Left ventricle myocardium inferior (tissue), 1 donor: ENCODE measurements at regions not wholly inside any gene's neighbourhood (a gene's known extent, or its start where the extent isn't known, plus 50 kb on each side); places are given as distances from the start of the nearest gene placed in this dataset.
"Not testable (repeated sequence)": the region's sequence is repeated elsewhere in the genome, so short reads cannot be mapped to it uniquely, and the experiment has no call there.

Source experiments
- DNase-seq: peaks from one replicate; pipeline ENCODE4 v3.0.0-alpha.2; 2020
- H3K27ac ChIP-seq: fragments of 200-600 bp; replicated peaks from 2 replicates; pipeline ENCODE4 v1.8.0; 2021
- H3K27me3 ChIP-seq: fragments of 200-600 bp; 2 replicates; pipeline ENCODE4 v1.8.0; 2021; ENCODE audit warnings: low read depth
- H3K36me3 ChIP-seq: fragments of 200-600 bp; 2 replicates; pipeline ENCODE4 v1.8.0; 2021
- H3K4me1 ChIP-seq: fragments of 200-600 bp; 2 replicates; pipeline ENCODE4 v1.8.0; 2021
- H3K4me3 ChIP-seq: fragments of 200-600 bp; 2 replicates; pipeline ENCODE4 v1.8.0; 2021; ENCODE audit warnings: mild to moderate bottlenecking, moderate library complexity
- H3K9me3 ChIP-seq: fragments of 200-600 bp; replicated peaks from 2 replicates; pipeline ENCODE4 v1.8.0; 2021
- CTCF ChIP-seq: fragments of 200-600 bp; IDR thresholded peaks from 2 replicates; pipeline ENCODE4 v1.8.0; 2021; ENCODE audit warnings: antibody characterized with exemption, mild to moderate bottlenecking, borderline replicate concordance
- intact Hi-C: fragments of 100-400 bp; cut with micrococcal nuclease; formaldehyde crosslinking; loops from one replicate; pipeline ENCODE4 v1.11.0; 2022
- donor health status: DM: no; HTN: yes; CAD: no; lungs with severe emphysema.

DNA sequence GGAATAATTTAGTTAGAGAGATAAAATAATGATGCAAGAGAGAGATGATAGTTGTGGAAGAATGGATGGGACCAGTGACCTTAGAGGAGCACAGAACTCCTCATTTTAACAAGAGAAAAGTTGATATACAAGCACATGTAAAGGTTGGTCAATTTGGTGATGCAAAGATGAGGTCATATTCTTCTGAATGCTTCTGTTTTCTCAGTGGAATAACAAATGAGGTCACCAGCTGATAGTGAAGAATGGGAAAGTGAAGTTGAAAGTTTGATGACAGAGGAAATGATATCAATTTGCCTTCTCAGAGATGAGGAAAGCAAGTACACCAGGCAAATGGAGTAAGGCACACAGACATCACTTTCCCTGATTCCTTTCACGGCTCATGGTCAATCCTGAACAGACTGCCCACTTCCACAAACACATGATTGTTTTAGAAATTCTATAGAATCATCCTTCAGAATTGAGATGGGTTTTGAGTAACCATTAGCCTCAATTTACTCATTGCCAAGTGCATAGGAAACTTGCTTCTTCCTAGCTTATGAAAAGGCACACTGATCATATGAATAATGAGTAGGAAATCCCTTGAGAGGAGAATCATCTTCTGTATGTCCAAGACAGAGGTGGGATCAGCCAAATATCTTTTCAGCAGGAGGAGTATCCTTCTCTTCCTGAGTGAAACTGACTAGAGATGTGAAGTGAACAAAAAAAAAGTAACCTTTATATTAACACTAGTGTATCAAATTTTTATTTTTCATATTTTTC, 82.4 kb upstream of the TCF21 start:
- Histone ChIP-seq H3K9me3 (peaks cover 11% of the 10 kb centered on the region), H3K4me1 (no peaks in the 10 kb centered on the region), H3K36me3 (no peaks in the 10 kb centered on the region), H3K27ac (peak overlapping the region; percentile 37), H3K4me3 (no peak overlapping the region), H3K27me3 (no peaks in the 10 kb centered on the region)
- TF ChIP-seq CTCF: no peak
- intact Hi-C loops: no loop called here
- DNase-seq: no peak

- Histone ChIP-seq H3K27ac (no peak overlapping the region), H3K27me3 (no peaks in the 10 kb centered on the region), H3K36me3 (no peaks in the 10 kb centered on the region), H3K9me3 (peaks cover 3% of the 10 kb centered on the region), H3K4me3 (no peak overlapping the region), H3K4me1 (no peaks in the 10 kb centered on the region)
- no peak for DNase-seq
- intact Hi-C loops: no loop called here
- no peak for TF ChIP-seq CTCF
Measured at GRCh38 chr6:133807501-133807900, 81.4 kb upstream of the TCF21 start.

DNA sequence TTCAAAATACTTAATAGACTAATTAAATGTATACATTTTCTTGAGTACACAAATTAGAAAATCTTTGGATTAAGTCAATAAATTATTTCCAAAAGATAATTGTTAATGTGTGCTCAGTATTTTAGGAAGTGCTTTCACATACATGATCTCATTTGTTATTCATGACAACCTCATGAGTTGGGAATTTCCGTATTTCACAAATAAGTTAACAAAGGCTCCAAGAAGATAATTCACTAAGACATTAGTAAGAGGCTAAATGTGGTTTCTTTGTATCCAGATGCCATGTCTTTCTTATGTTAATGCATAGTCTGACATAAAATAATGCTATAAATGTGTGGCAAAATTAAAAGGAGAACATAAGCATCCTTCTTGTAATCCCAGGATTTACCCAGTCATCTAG, 79.5 kb upstream of the TCF21 start:
- Histone ChIP-seq H3K36me3 (no peaks in the 10 kb centered on the region), H3K9me3 (no peaks in the 10 kb centered on the region), H3K27me3 (no peaks in the 10 kb centered on the region), H3K27ac (no peak overlapping the region), H3K4me1 (peaks cover 3% of the 10 kb centered on the region), H3K4me3 (no peak overlapping the region)
- no peak for TF ChIP-seq CTCF
- DNase-seq: no peak
- intact Hi-C loops: no loop called here

- no peaks in the 10 kb centered on the region for H3K27me3 ChIP-seq
- peaks cover 10% of the 10 kb centered on the region for H3K4me1 ChIP-seq
- intact Hi-C loops: no loop called here
- H3K4me3 ChIP-seq: no peak overlapping the region
- no peak for DNase-seq
- TF ChIP-seq CTCF: no peak
- H3K27ac ChIP-seq: no peak overlapping the region
- H3K36me3 ChIP-seq: no peaks in the 10 kb centered on the region
- H3K9me3 ChIP-seq: no peaks in the 10 kb centered on the region
Measured at GRCh38 chr6:133811557-133811956, 77.4 kb upstream of the TCF21 start.

GRCh38 chr6:133812446-133812845, 76.5 kb upstream of the TCF21 start:
- H3K4me3 ChIP-seq, DNase-seq, H3K36me3 ChIP-seq, H3K27me3 ChIP-seq, intact Hi-C loops, H3K27ac ChIP-seq, H3K4me1 ChIP-seq, H3K9me3 ChIP-seq: not testable (repeated sequence)

GRCh38 chr6:133814238-133814637, 74.7 kb upstream of the TCF21 start:
- no peak overlapping the region for H3K27ac ChIP-seq
- no peaks in the 10 kb centered on the region for H3K27me3 ChIP-seq
- TF ChIP-seq CTCF: no peak
- no peak overlapping the region for H3K4me3 ChIP-seq
- H3K36me3 ChIP-seq: no peaks in the 10 kb centered on the region
- peaks cover 10% of the 10 kb centered on the region for H3K4me1 ChIP-seq
- no peaks in the 10 kb centered on the region for H3K9me3 ChIP-seq
- intact Hi-C loops: no loop called here
- DNase-seq: no peak
